NB4 (cell line): ENCODE measurements at regions not wholly inside any gene's neighbourhood (a gene's known extent, or its start where the extent isn't known, plus 50 kb on each side); places are given as distances from the start of the nearest gene placed in this dataset.

ENCODE experiments used
- DNase-seq: peaks from one replicate; pipeline ENCODE4 v3.0.0; 2010; ENCODE audit warnings: low read depth
- H3K4me3 ChIP-seq: one replicate; pipeline ENCODE4 v1.5.1; 2011; ENCODE audit warnings: mild to moderate bottlenecking, low read depth, low read length, moderate library complexity
- CTCF ChIP-seq: IDR thresholded peaks from one replicate; pipeline ENCODE4 v1.5.1; 2012; ENCODE audit warnings: low read depth, low read length
- MAX ChIP-seq: IDR thresholded peaks from 2 replicates; pipeline ENCODE4 v1.6.1; 2011; ENCODE audit warnings: low read depth, low read length
- MYC ChIP-seq: IDR thresholded peaks from 2 replicates; pipeline ENCODE4 v1.6.1; 2011; ENCODE audit warnings: low read depth, low read length
- POLR2A ChIP-seq: IDR thresholded peaks from 2 replicates; pipeline ENCODE4 v1.6.1; 2011; ENCODE audit warnings: mild to moderate bottlenecking; ENCODE audit not compliant: insufficient read length; ENCODE audit errors: extremely low read depth

- no peak for DNase-seq
- no peak overlapping the region for H3K4me3 ChIP-seq
- TF ChIP-seq MAX: no peak
- TF ChIP-seq CTCF: no peak
- no peak for TF ChIP-seq POLR2A
- TF ChIP-seq MYC: no peak
Observed at GRCh38 chr4:171031338-171031737, 781.9 kb upstream of the GALNTL6 start.

- DNase-seq: peak; percentile 81
- no peak overlapping the region for H3K4me3 ChIP-seq
- peak; percentile 43; the same call in 1 of the 2 replicates for TF ChIP-seq MYC
- 0 out of 2 replicates have a peak, but pooled peaks have one; percentile 8 for TF ChIP-seq MAX
- TF ChIP-seq CTCF: no peak
Observed at GRCh38 chr4:171025776-171026175, 787.4 kb upstream of the GALNTL6 start.

- no peak for TF ChIP-seq CTCF
- no peak for TF ChIP-seq MAX
- no peak for TF ChIP-seq POLR2A
- TF ChIP-seq MYC: no peak
- no peak overlapping the region for H3K4me3 ChIP-seq
- peak; percentile 45 for DNase-seq
Observed at GRCh38 chr4:171025343-171025742, 787.9 kb upstream of the GALNTL6 start.

GRCh38 chr4:171024720-171025303 is 788.4 kb upstream of the GALNTL6 start:
- TF ChIP-seq MAX (no peak), POLR2A (no peak), CTCF (no peak), MYC (no peak)
- no peak for DNase-seq
- H3K4me3 ChIP-seq: no peak overlapping the region

- DNase-seq: no peak
- no peak overlapping the region for H3K4me3 ChIP-seq
- TF ChIP-seq MAX: no peak
- no peak for TF ChIP-seq POLR2A
- TF ChIP-seq MYC: no peak
- no peak for TF ChIP-seq CTCF
Observed at GRCh38 chr4:171022824-171023230, 790.4 kb upstream of the GALNTL6 start.

- no peak for DNase-seq
- H3K4me3 ChIP-seq: no peak overlapping the region
- TF ChIP-seq MYC: no peak
- TF ChIP-seq POLR2A: no peak
- no peak for TF ChIP-seq MAX
- no peak for TF ChIP-seq CTCF
Observed at GRCh38 chr4:171017593-171017992, 795.6 kb upstream of the GALNTL6 start.
